Skin epidermis (tissue), 12 donors: ENCODE measurements at regions not wholly inside any gene's neighbourhood (a gene's known extent, or its start where the extent isn't known, plus 50 kb on each side); places are given as distances from the start of the nearest gene placed in this dataset.
"Not testable (repeated sequence)": the region's sequence is repeated elsewhere in the genome, so short reads cannot be mapped to it uniquely, and the experiment has no call there.

ENCODE experiments used
- H3K27ac ChIP-seq, 21 experiments: fragments of 200-600 bp; sonication (generic) in 11 of 21; one replicate each; pipeline ENCODE4 v1.5.0; 2020; ENCODE audit warnings: mild to moderate bottlenecking in 3 of 21, inconsistent platforms in 2 of 21, moderate library complexity in 2 of 21
- H3K4me3 ChIP-seq, 7 experiments: fragments of 200-600 bp; sonication (generic) in 2 of 7; one replicate each; pipeline ENCODE4 v1.5.0; 2020; ENCODE audit warnings: inconsistent platforms in 2 of 7, mild to moderate bottlenecking in 2 of 7, moderate library complexity in 1 of 7

- no peak overlapping the region for H3K27ac ChIP-seq
- H3K4me3 ChIP-seq: no peak overlapping the region
These were observed 50.9 kb downstream of the DISP1 start for GRCh38 chr1:222865718-222866117.

- Histone ChIP-seq H3K4me3 (no peak overlapping the region), H3K27ac (no peak overlapping the region)
These were observed 52.5 kb downstream of the DISP1 start for GRCh38 chr1:222867316-222867715.

GRCh38 chr1:222876182-222876581, 61.3 kb downstream of the DISP1 start:
- H3K4me3 ChIP-seq: no peak overlapping the region
- no peak overlapping the region for H3K27ac ChIP-seq

- no peak overlapping the region for H3K27ac ChIP-seq
- H3K4me3 ChIP-seq: no peak overlapping the region
These were observed 63.0 kb downstream of the DISP1 start for GRCh38 chr1:222877854-222878253.

- no peak overlapping the region for H3K4me3 ChIP-seq
- H3K27ac ChIP-seq: no peak overlapping the region
These were observed 65.7 kb downstream of the DISP1 start for GRCh38 chr1:222880587-222880986.

- no peak overlapping the region for H3K27ac ChIP-seq
- H3K4me3 ChIP-seq: no peak overlapping the region
These were observed 71.5 kb downstream of the DISP1 start for GRCh38 chr1:222886194-222886854.

- Histone ChIP-seq H3K27ac (no peak overlapping the region), H3K4me3 (no peak overlapping the region)
These were observed 72.1 kb downstream of the DISP1 start for GRCh38 chr1:222886878-222887351.

- no peak overlapping the region for H3K27ac ChIP-seq
- no peak overlapping the region for H3K4me3 ChIP-seq
These were observed 74.6 kb downstream of the DISP1 start for GRCh38 chr1:222889440-222889839.

GRCh38 chr1:222890716-222891115, 75.9 kb downstream of the DISP1 start:
- H3K27ac ChIP-seq: no peak overlapping the region

GRCh38 chr1:222891578-222891977, 76.7 kb downstream of the DISP1 start:
- peak overlapping the region in 2 of 21 experiments; percentile 18 to 51 for H3K27ac ChIP-seq
- no peak overlapping the region for H3K4me3 ChIP-seq

More at GRCh38 chr1:222890716-222891115, 75.9 kb downstream of the DISP1 start:
- no peak overlapping the region for H3K4me3 ChIP-seq

- H3K4me3 ChIP-seq: no peak overlapping the region
- H3K27ac ChIP-seq: peak overlapping the region in 4 of 21 experiments; percentile 8 to 51 (median 18)
These were observed 77.4 kb downstream of the DISP1 start for GRCh38 chr1:222892137-222892769.

- no peak overlapping the region for H3K4me3 ChIP-seq
- peak overlapping the region in 1 of 21 experiments; percentile 10 for H3K27ac ChIP-seq
These were observed 78.4 kb downstream of the DISP1 start for GRCh38 chr1:222893255-222893654.

- Histone ChIP-seq H3K4me3 (no peak overlapping the region), H3K27ac (no peak overlapping the region)
These were observed 79.5 kb downstream of the DISP1 start for GRCh38 chr1:222894331-222894730.

- Histone ChIP-seq H3K27ac (no peak overlapping the region), H3K4me3 (no peak overlapping the region)
These were observed 82.0 kb downstream of the DISP1 start for GRCh38 chr1:222896630-222897526.

GRCh38 chr1:222897527-222898190, 82.8 kb downstream of the DISP1 start:
- peak overlapping the region in 1 of 7 experiments; percentile 9 for H3K4me3 ChIP-seq

GRCh38 chr1:222898191-222898527, 83.3 kb downstream of the DISP1 start:
- H3K4me3 ChIP-seq: no peak overlapping the region
- H3K27ac ChIP-seq: peak overlapping the region in 4 of 21 experiments; percentile 7 to 47 (median 12)

More at GRCh38 chr1:222897527-222898190, 82.8 kb downstream of the DISP1 start:
- peak overlapping the region in 5 of 21 experiments; percentile 7 to 47 (median 8) for H3K27ac ChIP-seq

- Histone ChIP-seq H3K27ac (no peak overlapping the region), H3K4me3 (no peak overlapping the region)
These were observed 84.6 kb downstream of the DISP1 start for GRCh38 chr1:222899471-222899870.

GRCh38 chr1:222904451-222904850, 89.6 kb downstream of the DISP1 start:
- Histone ChIP-seq H3K27ac (no peak overlapping the region), H3K4me3 (no peak overlapping the region)

- H3K27ac ChIP-seq: no peak overlapping the region
- no peak overlapping the region for H3K4me3 ChIP-seq
These were observed 90.3 kb downstream of the DISP1 start for GRCh38 chr1:222905151-222905550.

GRCh38 chr1:222906271-222906739, 91.5 kb downstream of the DISP1 start:
- not testable (repeated sequence) for H3K4me3 ChIP-seq, H3K27ac ChIP-seq
